SU-DHL-6 (cell line): ENCODE measurements at regions not wholly inside any gene's neighbourhood (a gene's known extent, or its start where the extent isn't known, plus 50 kb on each side); places are given as distances from the start of the nearest gene placed in this dataset.

Experiments used
- H2AFZ ChIP-seq: fragments of 200-600 bp; sonication (generic); 2 replicates; pipeline ENCODE4 v1.6.1; 2014; ENCODE audit warnings: low read depth, mild to moderate bottlenecking, moderate library complexity, mixed read lengths, antibody characterized with exemption, low read length; ENCODE audit not compliant: severe bottlenecking
- H3F3A ChIP-seq: fragments of 200-600 bp; shearing (Covaris generic); 2 replicates; pipeline ENCODE4 v1.6.0; 2016; ENCODE audit warnings: antibody characterized with exemption, mild to moderate bottlenecking; ENCODE audit not compliant: insufficient read depth
- H3K27ac ChIP-seq: fragments of 200-600 bp; sonication (generic); 2 replicates; pipeline ENCODE4 v1.5.1; 2016; ENCODE audit warnings: low read depth, mild to moderate bottlenecking, low read length, moderate library complexity, mixed read lengths
- H3K27me3 ChIP-seq: fragments of 200-600 bp; sonication (generic), shearing (Covaris generic); 2 replicates; pipeline ENCODE4 v1.6.0; 2014; ENCODE audit warnings: mild to moderate bottlenecking, low read length
- H3K36me3 ChIP-seq: fragments of 200-600 bp; sonication (generic); 2 replicates; pipeline ENCODE4 v1.6.1; 2014; ENCODE audit warnings: mild to moderate bottlenecking, low read length, mixed read lengths
- H3K4me2 ChIP-seq: fragments of 300-600, 200-600 bp; shearing (Covaris generic), sonication (generic); 2 replicates; pipeline ENCODE4 v1.6.0; 2014; ENCODE audit warnings: low read length, low read depth, mild to moderate bottlenecking; ENCODE audit not compliant: poor library complexity, severe bottlenecking
- H3K4me3 ChIP-seq: fragments of 200-600 bp; sonication (generic); 2 replicates; pipeline ENCODE4 v1.5.1; 2014; ENCODE audit warnings: antibody characterized with exemption, low read length, mild to moderate bottlenecking, mixed read lengths; ENCODE audit not compliant: insufficient read depth, poor library complexity, severe bottlenecking
- H3K79me2 ChIP-seq: fragments of 200-600 bp; sonication (generic); 2 replicates; pipeline ENCODE4 v1.6.1; 2014; ENCODE audit warnings: mild to moderate bottlenecking, low read length, moderate library complexity; ENCODE audit not compliant: insufficient read depth
- H3K9ac ChIP-seq: fragments of 200-600 bp; sonication (generic); 2 replicates; pipeline ENCODE4 v1.7.0; 2014; ENCODE audit warnings: mild to moderate bottlenecking, low read length
- H3K9me2 ChIP-seq: fragments of 200-600 bp; sonication (generic); replicated peaks from 2 replicates; pipeline ENCODE4 v1.6.1; 2014; ENCODE audit warnings: low read length; ENCODE audit not compliant: insufficient read depth
- H3K9me3 ChIP-seq: fragments of 200-600 bp; sonication (generic); 2 replicates; pipeline ENCODE4 v1.6.1; 2014; ENCODE audit warnings: low read length, mixed read lengths; ENCODE audit not compliant: insufficient read depth
- H4K20me1 ChIP-seq: fragments of 200-600 bp; sonication (generic); 2 replicates; pipeline ENCODE4 v1.6.1; 2014; ENCODE audit warnings: low read depth, mild to moderate bottlenecking, antibody characterized with exemption, low read length, moderate library complexity, mixed read lengths
- CTCF ChIP-seq: fragments of 200-600 bp; sonication (generic); IDR thresholded peaks from one replicate; pipeline ENCODE4 v1.5.1; 2017; ENCODE audit warnings: antibody characterized with exemption, mild to moderate bottlenecking, low read length, moderate library complexity; ENCODE audit not compliant: insufficient read depth, poor library complexity, severe bottlenecking
- EZH2phosphoT487 ChIP-seq: fragments of 200-600 bp; sonication (generic), shearing (Covaris generic); conservative IDR thresholded peaks from 2 replicates; pipeline ENCODE4 v1.6.1; 2018; ENCODE audit warnings: mild to moderate bottlenecking, antibody characterized with exemption, low read length, moderate library complexity, mixed read lengths

- Histone ChIP-seq H3K4me3 (no peak overlapping the region), H3K4me2 (no peak overlapping the region), H3F3A (no peaks in the 10 kb centered on the region), H3K27ac (no peak overlapping the region), H4K20me1 (no peaks in the 10 kb centered on the region), H3K9me3 (no peaks in the 10 kb centered on the region), H3K9ac (no peak overlapping the region), H3K9me2 (no peaks in the 10 kb centered on the region), H3K27me3 (no peaks in the 10 kb centered on the region), H3K36me3 (no peaks in the 10 kb centered on the region), H3K79me2 (no peaks in the 10 kb centered on the region), H2AFZ (no peak overlapping the region)
- TF ChIP-seq EZH2phosphoT487 (no peak), CTCF (no peak)
Observed at GRCh38 chr5:54833590-54833989, 151.8 kb downstream of the ESM1 start.

- Histone ChIP-seq H3K4me2 (no peak overlapping the region), H3F3A (no peaks in the 10 kb centered on the region), H3K4me3 (no peak overlapping the region), H3K27ac (no peak overlapping the region), H3K9me3 (no peaks in the 10 kb centered on the region), H3K9me2 (no peaks in the 10 kb centered on the region), H2AFZ (no peak overlapping the region), H4K20me1 (no peaks in the 10 kb centered on the region), H3K36me3 (no peaks in the 10 kb centered on the region), H3K27me3 (no peaks in the 10 kb centered on the region), H3K79me2 (no peaks in the 10 kb centered on the region), H3K9ac (no peak overlapping the region)
- TF ChIP-seq CTCF (no peak), EZH2phosphoT487 (no peak)
Observed at GRCh38 chr5:54832858-54833257, 152.5 kb downstream of the ESM1 start.

GRCh38 chr5:54832045-54832444 lies 153.3 kb downstream of the ESM1 start:
- Histone ChIP-seq H3K36me3 (no peaks in the 10 kb centered on the region), H3K79me2 (no peaks in the 10 kb centered on the region), H3K9ac (no peak overlapping the region), H3K27me3 (no peaks in the 10 kb centered on the region), H3K4me2 (no peak overlapping the region), H3F3A (no peaks in the 10 kb centered on the region), H3K9me3 (no peaks in the 10 kb centered on the region), H3K4me3 (no peak overlapping the region), H3K27ac (no peak overlapping the region), H4K20me1 (no peaks in the 10 kb centered on the region), H3K9me2 (no peaks in the 10 kb centered on the region), H2AFZ (no peak overlapping the region)
- TF ChIP-seq CTCF (no peak), EZH2phosphoT487 (no peak)

- H3K9me2 ChIP-seq: no peaks in the 10 kb centered on the region
- TF ChIP-seq EZH2phosphoT487 (no peak), CTCF (no peak)
- H3F3A ChIP-seq: no peaks in the 10 kb centered on the region
- H4K20me1 ChIP-seq: no peaks in the 10 kb centered on the region
- H3K4me2 ChIP-seq: no peak overlapping the region
- no peak overlapping the region for H2AFZ ChIP-seq
- no peak overlapping the region for H3K9ac ChIP-seq
- H3K36me3 ChIP-seq: no peaks in the 10 kb centered on the region
- H3K4me3 ChIP-seq: no peak overlapping the region
- no peaks in the 10 kb centered on the region for H3K27me3 ChIP-seq
- no peak overlapping the region for H3K27ac ChIP-seq
- no peaks in the 10 kb centered on the region for H3K9me3 ChIP-seq
- no peaks in the 10 kb centered on the region for H3K79me2 ChIP-seq
Observed at GRCh38 chr5:54831233-54831632, 154.2 kb downstream of the ESM1 start.
